Right lobe of liver (tissue), 4 donors: ENCODE measurements at regions not wholly inside any gene's neighbourhood (a gene's known extent, or its start where the extent isn't known, plus 50 kb on each side); places are given as distances from the start of the nearest gene placed in this dataset.

ENCODE experiments used
- CTCF ChIP-seq, 4 donors: fragments of 200-600 bp in 3 of 4; fragments of 450-650 bp in 1 of 4; IDR thresholded peaks; one replicate each; pipeline versions ENCODE4 v1.5.1 to v1.8.0; 2016 to 2022; ENCODE audit warnings: antibody characterized with exemption in 4 of 4, mild to moderate bottlenecking in 2 of 4
- POLR2A ChIP-seq: fragments of 450-650 bp; IDR thresholded peaks from one replicate; pipeline ENCODE4 v1.6.1; 2017; ENCODE audit warnings: antibody characterized with exemption, mild to moderate bottlenecking
- donor health status: DM: no; HTN: no; CAD: no.
- donor health status: DM: no; HTN: no; CAD: no.
- donor health status: DM: no; HTN: yes; CAD: no.

- TF ChIP-seq CTCF (IDR thresholded peaks at IDR 0.05) (no peak), POLR2A (no peak)
Measured at GRCh38 chr4:66489370-66489769, 819.1 kb upstream of the EPHA5 start.
